Activated CD4-positive, alpha-beta T cell treated with anti-CD3 and anti-CD28 coated beads for 36 hours (primary cell): ENCODE measurements at regions not wholly inside any gene's neighbourhood (a gene's known extent, or its start where the extent isn't known, plus 50 kb on each side); places are given as distances from the start of the nearest gene placed in this dataset.
"Not testable (repeated sequence)": the region's sequence is repeated elsewhere in the genome, so short reads cannot be mapped to it uniquely, and the experiment has no call there.

Experiments used
- ATAC-seq: fragments of 200-7000 bp; cut with Tn5 transposase; one replicate; pipeline ENCODE4 v1.10.0; 2021; ENCODE audit warnings: mild to moderate bottlenecking, moderate library complexity
- CTCF ChIA-PET: fragments of 350-600 bp; sonication (Branson Sonifier 250); formaldehyde crosslinking; loops from one replicate; lab custom pipeline; 2021; ENCODE audit warnings: antibody characterized with exemption; lab: Charles Lee
- POLR2A ChIA-PET: fragments of 350-600 bp; sonication (Branson Sonifier 250); formaldehyde crosslinking; loops from one replicate; lab custom pipeline; 2021; ENCODE audit warnings: antibody characterized with exemption, inconsistent platforms; lab: Charles Lee
- DNase-seq: peaks from one replicate; pipeline ENCODE4 v3.0.0-alpha.2; 2020
- H3K27ac Mint-ChIP-seq: one replicate; pipeline ENCODE4 v1.8.0; 2021; ENCODE audit warnings: mixed read lengths
- H3K27me3 Mint-ChIP-seq: one replicate; pipeline ENCODE4 v1.8.0; 2021; ENCODE audit warnings: mixed read lengths
- H3K36me3 Mint-ChIP-seq: one replicate; pipeline ENCODE4 v1.8.0; 2021; ENCODE audit warnings: low read depth, mixed read lengths
- H3K4me1 Mint-ChIP-seq: one replicate; pipeline ENCODE4 v1.8.0; 2021; ENCODE audit warnings: mixed read lengths
- H3K4me3 Mint-ChIP-seq: one replicate; pipeline ENCODE4 v1.8.0; 2021; ENCODE audit warnings: mild to moderate bottlenecking, moderate library complexity, mixed read lengths
- H3K9me3 Mint-ChIP-seq: one replicate; pipeline ENCODE4 v1.8.0; 2021; ENCODE audit warnings: low read depth, mixed read lengths
- intact Hi-C, 2 experiments: fragments of 100-400 bp; cut with DNase I in 1 of 2; cut with micrococcal nuclease in 1 of 2; formaldehyde crosslinking; loops; one replicate each; pipeline versions ENCODE4 v1.14.2 to v1.15.1; 2022 to 2024; cut with DNase I, micrococcal nuclease

GRCh38 chr2:109976319-109976718 is 77.8 kb downstream of the LIMS3 start:
- H3K4me1 Mint-ChIP-seq, H3K9me3 Mint-ChIP-seq, DNase-seq, POLR2A ChIA-PET, H3K36me3 Mint-ChIP-seq, H3K4me3 Mint-ChIP-seq, H3K27me3 Mint-ChIP-seq, H3K27ac Mint-ChIP-seq, CTCF ChIA-PET, intact Hi-C loops: not testable (repeated sequence)
- peak; percentile 44 for ATAC-seq

- H3K9me3 Mint-ChIP-seq, H3K36me3 Mint-ChIP-seq, H3K4me3 Mint-ChIP-seq, H3K4me1 Mint-ChIP-seq, POLR2A ChIA-PET, H3K27me3 Mint-ChIP-seq, H3K27ac Mint-ChIP-seq, intact Hi-C loops, DNase-seq, CTCF ChIA-PET: not testable (repeated sequence)
- ATAC-seq = peak; percentile 57
These were observed 82.3 kb downstream of the LIMS3 start for GRCh38 chr2:109980754-109981153.

- H3K27ac Mint-ChIP-seq, H3K9me3 Mint-ChIP-seq, POLR2A ChIA-PET, H3K4me1 Mint-ChIP-seq, CTCF ChIA-PET, H3K27me3 Mint-ChIP-seq, intact Hi-C loops, H3K36me3 Mint-ChIP-seq, DNase-seq, H3K4me3 Mint-ChIP-seq: not testable (repeated sequence)
- ATAC-seq = peak; percentile 79
These were observed 88.1 kb downstream of the LIMS3 start for GRCh38 chr2:109986389-109987088.

- DNase-seq, H3K27ac Mint-ChIP-seq, H3K4me3 Mint-ChIP-seq, intact Hi-C loops, POLR2A ChIA-PET, H3K36me3 Mint-ChIP-seq, H3K9me3 Mint-ChIP-seq, CTCF ChIA-PET, H3K4me1 Mint-ChIP-seq, H3K27me3 Mint-ChIP-seq: not testable (repeated sequence)
- peak; percentile 11 for ATAC-seq
These were observed 88.6 kb downstream of the LIMS3 start for GRCh38 chr2:109987089-109987420.

- POLR2A ChIA-PET, H3K27ac Mint-ChIP-seq, intact Hi-C loops, DNase-seq, CTCF ChIA-PET, H3K4me1 Mint-ChIP-seq, H3K27me3 Mint-ChIP-seq, H3K4me3 Mint-ChIP-seq, H3K36me3 Mint-ChIP-seq, H3K9me3 Mint-ChIP-seq: not testable (repeated sequence)
- ATAC-seq = peak; percentile 86
These were observed 89.2 kb downstream of the LIMS3 start for GRCh38 chr2:109987458-109988345.

GRCh38 chr2:109999395-109999794 is 100.9 kb downstream of the LIMS3 start:
- H3K27me3 Mint-ChIP-seq, intact Hi-C loops, H3K36me3 Mint-ChIP-seq, ATAC-seq, H3K27ac Mint-ChIP-seq, DNase-seq, H3K9me3 Mint-ChIP-seq, CTCF ChIA-PET, POLR2A ChIA-PET, H3K4me1 Mint-ChIP-seq, H3K4me3 Mint-ChIP-seq: not testable (repeated sequence)

GRCh38 chr2:110002502-110002901 is 104.0 kb downstream of the LIMS3 start:
- POLR2A ChIA-PET, H3K4me3 Mint-ChIP-seq, H3K4me1 Mint-ChIP-seq, intact Hi-C loops, ATAC-seq, CTCF ChIA-PET, H3K36me3 Mint-ChIP-seq, DNase-seq, H3K9me3 Mint-ChIP-seq, H3K27me3 Mint-ChIP-seq, H3K27ac Mint-ChIP-seq: not testable (repeated sequence)

GRCh38 chr2:110013388-110013787 is 102.2 kb downstream of the MALL start:
- H3K4me3 Mint-ChIP-seq, H3K9me3 Mint-ChIP-seq, CTCF ChIA-PET, POLR2A ChIA-PET, H3K27me3 Mint-ChIP-seq, intact Hi-C loops, H3K27ac Mint-ChIP-seq, H3K36me3 Mint-ChIP-seq, H3K4me1 Mint-ChIP-seq, DNase-seq: not testable (repeated sequence)
- peak; percentile 19 for ATAC-seq

GRCh38 chr2:110016381-110017092 is 99.1 kb downstream of the MALL start:
- DNase-seq, H3K9me3 Mint-ChIP-seq, intact Hi-C loops, CTCF ChIA-PET, H3K4me1 Mint-ChIP-seq, H3K27ac Mint-ChIP-seq, H3K36me3 Mint-ChIP-seq, POLR2A ChIA-PET, ATAC-seq, H3K27me3 Mint-ChIP-seq, H3K4me3 Mint-ChIP-seq: not testable (repeated sequence)

GRCh38 chr2:110020269-110020668 is 95.4 kb downstream of the MALL start:
- H3K27ac Mint-ChIP-seq, H3K36me3 Mint-ChIP-seq, intact Hi-C loops, POLR2A ChIA-PET, ATAC-seq, CTCF ChIA-PET, H3K4me3 Mint-ChIP-seq, H3K27me3 Mint-ChIP-seq, DNase-seq, H3K4me1 Mint-ChIP-seq, H3K9me3 Mint-ChIP-seq: not testable (repeated sequence)

- H3K9me3 Mint-ChIP-seq, ATAC-seq, H3K27me3 Mint-ChIP-seq, H3K4me1 Mint-ChIP-seq, DNase-seq, H3K27ac Mint-ChIP-seq, CTCF ChIA-PET, intact Hi-C loops, H3K36me3 Mint-ChIP-seq, H3K4me3 Mint-ChIP-seq, POLR2A ChIA-PET: not testable (repeated sequence)
These were observed 93.3 kb downstream of the MALL start for GRCh38 chr2:110022278-110022677.
